ENCODE measurements at regions not wholly inside any gene's neighbourhood (a gene's known extent, or its start where the extent isn't known, plus 50 kb on each side); places are given as distances from the start of the nearest gene placed in this dataset.

DNA sequence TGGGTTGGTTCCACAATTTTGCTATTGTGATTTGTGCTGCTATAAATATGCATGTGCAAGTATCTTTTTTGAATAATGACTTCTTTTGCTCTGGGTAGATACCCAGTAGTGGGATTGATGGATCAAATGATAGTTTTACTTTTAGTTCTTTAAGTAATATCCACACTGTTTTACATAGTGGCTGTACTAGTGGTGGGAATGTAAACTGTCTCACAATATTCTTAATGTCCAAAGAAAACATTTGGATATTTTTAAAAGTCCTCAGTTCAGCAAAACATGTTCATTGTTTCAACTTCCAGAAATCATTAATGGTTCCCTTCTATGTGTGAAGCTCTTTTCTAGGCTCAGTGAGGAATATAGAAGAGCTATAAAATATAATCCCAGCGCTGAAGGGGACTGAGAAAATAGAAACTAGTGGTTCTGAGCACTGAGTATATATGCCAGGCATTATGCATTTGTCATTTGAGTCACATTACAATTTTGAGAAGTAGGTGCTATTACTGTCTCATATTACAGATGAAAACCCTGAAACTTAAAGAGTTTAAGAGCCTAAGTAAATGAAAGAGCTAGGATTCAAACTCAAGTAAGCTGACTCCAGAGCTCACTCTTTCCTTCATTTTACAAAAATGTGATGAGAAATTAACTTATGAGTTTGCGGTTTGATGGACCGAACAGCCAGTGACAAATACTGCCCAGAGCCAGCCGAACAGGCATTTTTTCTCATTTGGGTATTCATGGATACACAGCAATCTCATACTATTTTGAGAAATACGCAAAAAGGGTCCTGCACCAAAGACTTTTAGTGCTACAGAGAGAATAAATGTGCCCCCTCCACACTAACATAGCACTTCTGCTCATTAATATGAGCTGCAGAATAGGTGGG lies 250.1 kb downstream of the TBX18 start:
- no peak overlapping the region for H3K4me3 ChIP-seq (ENCODE audit: low read depth in 2 of 2, low read length in 1 of 2)
- no peaks in the 10 kb centered on the region for H3K9me2 ChIP-seq
- TF ChIP-seq GABPA (IDR thresholded peaks at IDR 0.05; ENCODE audit: low read depth) (no peak), MXI1 (IDR thresholded peaks at IDR 0.05; ENCODE audit: low read depth, low read length) (no peak), GATA2 (CRISPR knock-in tag; IDR thresholded peaks at IDR 0.05) (no peak), CTCF (IDR thresholded peaks at IDR 0.05) (peak; percentile 35)
- no peak overlapping the region for H3K9ac ChIP-seq
- no peaks in the 10 kb centered on the region for H3F3A ChIP-seq (replicated peaks; ENCODE audit: insufficient read depth)
- no peaks in the 10 kb centered on the region for H3K79me2 ChIP-seq (ENCODE audit: insufficient read depth)
- no peak overlapping the region for H3K27ac ChIP-seq (ENCODE audit: low read depth in 2 of 2, low read length in 1 of 2)
- H2AFZ ChIP-seq (ENCODE audit: low read depth) = peak overlapping the region; percentile 25; the same call in 1 of the 2 replicates
- H4K20me1 ChIP-seq (ENCODE audit: insufficient read depth) = no peaks in the 10 kb centered on the region
- H3K36me3 ChIP-seq (replicated peaks in 1 of 2; ENCODE audit: control insufficient read depth in 1 of 2, insufficient read depth in 2 of 2, low read length in 1 of 2) = no peaks in the 10 kb centered on the region
- ChIA-PET POLR2A (interaction anchor here (0.5 kb wide), 1 partner anchor 73 kb away, joined by 3 read pairs; no protein-coding TSS in a partner anchor), CTCF (no interaction called here)
- 77% methylated on average over 5 of the region's 5 CpGs for WGBS (ENCODE audit: low lambda C conversion rate)
- no peaks in the 10 kb centered on the region for H3K4me1 ChIP-seq (ENCODE audit: control insufficient read depth in 1 of 2, insufficient read depth in 2 of 2, low read depth in 1 of 2, low read length in 1 of 2)
- H3K27me3 ChIP-seq (ENCODE audit: insufficient read depth) = no peaks in the 10 kb centered on the region
- H3K4me2 ChIP-seq = no peak overlapping the region
- no peaks in the 10 kb centered on the region for H3K9me3 ChIP-seq
- no peak for DNase-seq

DNA sequence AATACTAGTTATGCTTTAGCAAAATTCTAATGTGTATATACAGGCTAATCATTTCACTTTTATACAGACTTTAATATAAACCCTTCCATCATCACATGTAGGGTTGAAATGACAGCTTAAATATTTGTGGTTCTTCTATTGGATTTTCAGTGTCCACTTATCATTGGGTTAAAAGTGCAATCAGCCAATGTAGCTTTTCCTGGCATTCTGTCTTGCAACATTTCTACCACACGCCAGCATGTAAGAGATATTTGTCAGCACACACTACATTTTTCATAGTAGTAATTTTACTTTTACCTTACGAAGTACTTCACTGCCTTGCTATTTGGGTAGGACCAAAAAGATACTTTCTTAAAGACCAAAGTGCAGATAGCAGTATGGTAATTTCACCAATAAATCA lies 252.0 kb downstream of the TBX18 start:
- WGBS (ENCODE audit: low lambda C conversion rate) = 88% methylated on average over 2 of the region's 2 CpGs
- POLR2A ChIA-PET = no interaction called here
- TF ChIP-seq, protein P1, sequence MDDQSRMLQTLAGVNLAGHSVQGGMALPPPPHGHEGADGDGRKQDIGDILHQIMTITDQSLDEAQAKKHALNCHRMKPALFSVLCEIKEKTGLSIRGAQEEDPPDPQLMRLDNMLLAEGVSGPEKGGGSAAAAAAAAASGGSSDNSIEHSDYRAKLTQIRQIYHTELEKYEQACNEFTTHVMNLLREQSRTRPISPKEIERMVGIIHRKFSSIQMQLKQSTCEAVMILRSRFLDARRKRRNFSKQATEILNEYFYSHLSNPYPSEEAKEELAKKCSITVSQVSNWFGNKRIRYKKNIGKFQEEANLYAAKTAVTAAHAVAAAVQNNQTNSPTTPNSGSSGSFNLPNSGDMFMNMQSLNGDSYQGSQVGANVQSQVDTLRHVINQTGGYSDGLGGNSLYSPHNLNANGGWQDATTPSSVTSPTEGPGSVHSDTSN (IDR thresholded peaks at IDR 0.05) = no peak
- TF ChIP-seq TCF12 (IDR thresholded peaks at IDR 0.05) (no peak), GABPA (IDR thresholded peaks at IDR 0.05; ENCODE audit: low read depth) (no peak), NFIC (IDR thresholded peaks at IDR 0.05; ENCODE audit: borderline replicate concordance) (no peak), FOXJ3 (CRISPR knock-in tag; IDR thresholded peaks at IDR 0.05) (no peak), FOXM1 (IDR thresholded peaks at IDR 0.05; ENCODE audit: low read depth) (no peak), POLR2AphosphoS5 (IDR thresholded peaks at IDR 0.05; ENCODE audit: low read depth, low read length) (no peak), RFX5 (IDR thresholded peaks at IDR 0.05; ENCODE audit: low read length) (no peak), ELF1 (IDR thresholded peaks at IDR 0.05) (no peak), MEF2A (IDR thresholded peaks at IDR 0.05; ENCODE audit: borderline replicate concordance, low read depth) (no peak), RCOR1 (IDR thresholded peaks at IDR 0.05; ENCODE audit: low read length) (no peak), JUND (IDR thresholded peaks at IDR 0.05) (no peak), CHD2 (IDR thresholded peaks at IDR 0.05; ENCODE audit: low read length, partially characterized antibody) (no peak), GATA2 (CRISPR knock-in tag; IDR thresholded peaks at IDR 0.05) (no peak)
- TF ChIP-seq, protein P2, sequence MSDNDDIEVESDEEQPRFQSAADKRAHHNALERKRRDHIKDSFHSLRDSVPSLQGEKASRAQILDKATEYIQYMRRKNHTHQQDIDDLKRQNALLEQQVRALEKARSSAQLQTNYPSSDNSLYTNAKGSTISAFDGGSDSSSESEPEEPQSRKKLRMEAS (IDR thresholded peaks at IDR 0.05; ENCODE audit: low read depth) = no peak
- TF ChIP-seq, protein P3, sequence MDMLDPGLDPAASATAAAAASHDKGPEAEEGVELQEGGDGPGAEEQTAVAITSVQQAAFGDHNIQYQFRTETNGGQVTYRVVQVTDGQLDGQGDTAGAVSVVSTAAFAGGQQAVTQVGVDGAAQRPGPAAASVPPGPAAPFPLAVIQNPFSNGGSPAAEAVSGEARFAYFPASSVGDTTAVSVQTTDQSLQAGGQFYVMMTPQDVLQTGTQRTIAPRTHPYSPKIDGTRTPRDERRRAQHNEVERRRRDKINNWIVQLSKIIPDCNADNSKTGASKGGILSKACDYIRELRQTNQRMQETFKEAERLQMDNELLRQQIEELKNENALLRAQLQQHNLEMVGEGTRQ (IDR thresholded peaks at IDR 0.05; ENCODE audit: borderline replicate concordance, low read depth, low read length) = no peak
- TF ChIP-seq, protein P4, sequence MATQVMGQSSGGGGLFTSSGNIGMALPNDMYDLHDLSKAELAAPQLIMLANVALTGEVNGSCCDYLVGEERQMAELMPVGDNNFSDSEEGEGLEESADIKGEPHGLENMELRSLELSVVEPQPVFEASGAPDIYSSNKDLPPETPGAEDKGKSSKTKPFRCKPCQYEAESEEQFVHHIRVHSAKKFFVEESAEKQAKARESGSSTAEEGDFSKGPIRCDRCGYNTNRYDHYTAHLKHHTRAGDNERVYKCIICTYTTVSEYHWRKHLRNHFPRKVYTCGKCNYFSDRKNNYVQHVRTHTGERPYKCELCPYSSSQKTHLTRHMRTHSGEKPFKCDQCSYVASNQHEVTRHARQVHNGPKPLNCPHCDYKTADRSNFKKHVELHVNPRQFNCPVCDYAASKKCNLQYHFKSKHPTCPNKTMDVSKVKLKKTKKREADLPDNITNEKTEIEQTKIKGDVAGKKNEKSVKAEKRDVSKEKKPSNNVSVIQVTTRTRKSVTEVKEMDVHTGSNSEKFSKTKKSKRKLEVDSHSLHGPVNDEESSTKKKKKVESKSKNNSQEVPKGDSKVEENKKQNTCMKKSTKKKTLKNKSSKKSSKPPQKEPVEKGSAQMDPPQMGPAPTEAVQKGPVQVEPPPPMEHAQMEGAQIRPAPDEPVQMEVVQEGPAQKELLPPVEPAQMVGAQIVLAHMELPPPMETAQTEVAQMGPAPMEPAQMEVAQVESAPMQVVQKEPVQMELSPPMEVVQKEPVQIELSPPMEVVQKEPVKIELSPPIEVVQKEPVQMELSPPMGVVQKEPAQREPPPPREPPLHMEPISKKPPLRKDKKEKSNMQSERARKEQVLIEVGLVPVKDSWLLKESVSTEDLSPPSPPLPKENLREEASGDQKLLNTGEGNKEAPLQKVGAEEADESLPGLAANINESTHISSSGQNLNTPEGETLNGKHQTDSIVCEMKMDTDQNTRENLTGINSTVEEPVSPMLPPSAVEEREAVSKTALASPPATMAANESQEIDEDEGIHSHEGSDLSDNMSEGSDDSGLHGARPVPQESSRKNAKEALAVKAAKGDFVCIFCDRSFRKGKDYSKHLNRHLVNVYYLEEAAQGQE (IDR thresholded peaks at IDR 0.05; ENCODE audit: low read depth, low read length) = no peak

More for the DNA sequence above, 252.0 kb downstream of the TBX18 start:
- no peaks in the 10 kb centered on the region for H3K4me1 ChIP-seq (ENCODE audit: control insufficient read depth in 1 of 2, insufficient read depth in 2 of 2, low read depth in 1 of 2, low read length in 1 of 2)
- H3K9me3 ChIP-seq = no peaks in the 10 kb centered on the region
- H2AFZ ChIP-seq (ENCODE audit: low read depth) = no peak overlapping the region
- H3K36me3 ChIP-seq (replicated peaks in 1 of 2; ENCODE audit: control insufficient read depth in 1 of 2, insufficient read depth in 2 of 2, low read length in 1 of 2) = no peaks in the 10 kb centered on the region
- H3K4me2 ChIP-seq = no peak overlapping the region
- H3K9ac ChIP-seq = no peak overlapping the region
- no peaks in the 10 kb centered on the region for H3F3A ChIP-seq (replicated peaks; ENCODE audit: insufficient read depth)
- H4K20me1 ChIP-seq (ENCODE audit: insufficient read depth) = no peaks in the 10 kb centered on the region
- DNase-seq = no peak
- H3K4me3 ChIP-seq (ENCODE audit: low read depth in 2 of 2, low read length in 1 of 2) = no peak overlapping the region
- no peak overlapping the region for H3K27ac ChIP-seq (ENCODE audit: low read depth in 2 of 2, low read length in 1 of 2)
- no peaks in the 10 kb centered on the region for H3K79me2 ChIP-seq (ENCODE audit: insufficient read depth)
- CTCF ChIA-PET = no interaction called here
- H3K9me2 ChIP-seq = 0 out of 2 replicates have a peak, but pooled peaks cover 3% of the 10 kb centered on the region
- H3K27me3 ChIP-seq (ENCODE audit: insufficient read depth) = no peaks in the 10 kb centered on the region
